GM18951 (cell line): ENCODE measurements at regions not wholly inside any gene's neighbourhood (a gene's known extent, or its start where the extent isn't known, plus 50 kb on each side); places are given as distances from the start of the nearest gene placed in this dataset.

Experiments used
- POLR2A ChIP-seq: IDR thresholded peaks from 4 replicates; pipeline ENCODE4 v1.6.1; 2011; ENCODE audit warnings: mild to moderate bottlenecking; ENCODE audit not compliant: insufficient read length, insufficient read depth; ENCODE audit errors: extremely low read depth
- in situ Hi-C: fragments of 300-500 bp; cut with MboI; formaldehyde crosslinking; loops from one replicate; pipeline ENCODE4 v1.12.0; 2022; ENCODE audit warnings: low sequenced_read_pairs, mixed read lengths, inconsistent platforms; ENCODE audit not compliant: unreplicated experiment

GRCh38 chr10:2488446-2489005 is 578.8 kb upstream of the PFKP start:
- in situ Hi-C loops, result no loop called here
- no peak for TF ChIP-seq POLR2A

DNA sequence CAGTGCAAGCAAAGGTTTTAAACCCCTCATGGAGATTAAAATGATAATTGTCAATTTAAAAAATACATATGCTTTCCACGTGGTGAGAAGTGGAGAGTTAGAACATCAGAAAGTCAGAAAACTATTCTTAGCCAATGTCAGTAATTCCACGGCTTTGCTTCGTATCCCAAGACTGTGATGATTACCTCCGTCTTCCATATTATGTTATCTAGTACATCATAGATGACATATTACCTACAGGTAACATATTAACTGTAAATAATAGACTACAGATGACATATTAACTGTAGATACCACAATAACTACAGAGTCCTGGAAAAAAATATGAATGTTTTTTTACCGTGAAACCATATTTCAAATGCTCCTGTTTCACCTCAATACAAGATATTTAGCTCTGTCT is 579.4 kb upstream of the PFKP start:
- in situ Hi-C loops, result no loop called here

GRCh38 chr10:2478656-2479055 is 588.7 kb upstream of the PFKP start:
- TF ChIP-seq POLR2A, result no peak
- in situ Hi-C loops, result no loop called here

More for the DNA sequence above, 579.4 kb upstream of the PFKP start:
- no peak for TF ChIP-seq POLR2A

DNA sequence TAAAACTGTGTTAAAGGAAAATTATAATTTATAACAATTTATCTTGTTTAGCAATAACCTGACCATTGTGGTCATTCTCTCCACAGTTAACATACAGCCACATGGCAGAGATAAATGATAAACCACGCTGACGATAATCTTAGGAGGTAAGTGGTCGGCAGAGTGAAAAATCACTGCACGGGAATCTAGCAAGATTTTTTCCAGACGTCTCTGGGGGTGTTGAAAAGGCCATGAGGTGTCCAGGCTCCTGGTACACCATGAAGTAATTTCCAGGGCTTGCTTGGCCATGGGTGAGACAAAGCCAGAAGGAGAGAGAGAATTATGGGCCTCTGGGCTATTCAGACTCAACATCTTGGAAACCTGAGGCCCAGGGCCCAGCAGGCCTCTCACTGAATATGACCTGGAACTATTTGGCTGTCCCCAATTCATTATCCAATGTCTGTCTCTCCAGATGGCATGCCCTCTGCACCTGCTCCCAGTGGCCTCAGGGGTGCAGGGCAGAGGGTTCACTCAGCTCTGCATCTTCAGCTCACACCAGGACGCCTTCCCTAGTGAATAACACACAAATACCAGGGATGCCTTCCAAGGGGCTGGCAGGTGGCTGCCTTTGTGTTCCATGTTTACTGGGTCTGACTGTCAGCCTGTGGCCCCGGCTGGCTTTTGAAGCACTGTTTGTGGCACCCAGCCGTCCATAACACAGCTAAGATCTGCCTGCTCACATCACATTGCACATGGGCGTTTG is 590.4 kb upstream of the PFKP start:
- in situ Hi-C loops, result no loop called here

DNA sequence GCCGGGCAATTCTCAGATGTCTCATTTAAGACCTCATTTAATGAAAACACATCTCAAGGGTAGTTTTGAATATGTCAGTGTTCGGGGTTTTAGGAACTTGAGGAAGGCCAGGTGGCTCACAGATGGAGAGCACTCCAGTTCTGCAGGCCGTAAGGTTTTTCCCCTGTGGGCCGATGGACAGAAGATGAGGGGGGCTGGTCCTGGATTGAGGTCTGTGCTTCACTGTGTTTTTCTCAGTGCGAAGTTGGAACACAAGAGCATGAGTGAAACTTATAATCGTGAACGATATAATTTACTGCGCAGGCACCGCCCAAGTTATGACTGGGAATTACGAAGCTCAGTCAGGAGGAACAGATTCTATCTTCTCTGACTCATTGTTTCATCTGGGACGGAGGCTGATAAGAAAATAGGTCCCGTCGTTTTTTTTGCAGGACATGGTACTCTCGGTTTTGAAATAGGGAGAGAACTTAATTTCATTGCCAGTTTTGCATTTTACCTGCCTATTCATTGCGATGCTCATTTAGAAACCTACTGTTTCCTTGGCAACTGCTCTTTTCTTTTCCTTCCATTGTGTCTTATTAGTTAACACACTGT is 591.0 kb upstream of the PFKP start:
- no peak for TF ChIP-seq POLR2A
- in situ Hi-C loops, result no loop called here

More for the DNA sequence above, 590.4 kb upstream of the PFKP start:
- no peak for TF ChIP-seq POLR2A

DNA sequence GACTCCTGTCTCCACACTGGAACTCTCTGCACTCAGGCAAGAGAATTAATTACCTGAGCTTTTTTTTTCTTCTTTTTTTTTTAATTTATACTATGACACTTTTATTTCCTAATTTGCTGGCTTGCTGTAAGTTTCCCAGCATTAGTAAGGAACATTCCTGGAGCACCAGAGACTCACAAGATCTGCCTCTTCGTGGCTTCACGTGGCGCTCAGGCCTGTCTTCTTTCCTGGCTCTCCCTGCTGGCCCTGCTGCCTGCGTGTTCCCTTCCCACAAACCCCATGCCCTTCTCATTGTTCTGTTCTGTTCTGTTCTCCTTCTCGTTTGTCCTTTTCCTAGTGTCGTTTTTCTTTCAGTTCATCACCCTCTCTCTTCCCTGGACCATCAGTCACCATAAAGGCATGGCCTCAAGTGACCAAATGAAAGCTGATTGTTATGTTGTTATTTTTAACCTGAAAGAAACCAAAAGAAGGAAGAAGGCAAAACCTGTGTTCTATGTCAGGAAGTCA is 591.6 kb upstream of the PFKP start:
- in situ Hi-C loops, result no loop called here
- no peak for TF ChIP-seq POLR2A

- in situ Hi-C loops, result no loop called here
- TF ChIP-seq POLR2A, result no peak
These were observed 595.5 kb upstream of the PFKP start for GRCh38 chr10:2471811-2472210.

GRCh38 chr10:2469802-2470201 is 597.5 kb upstream of the PFKP start:
- no peak for TF ChIP-seq POLR2A
- in situ Hi-C loops, result no loop called here

DNA sequence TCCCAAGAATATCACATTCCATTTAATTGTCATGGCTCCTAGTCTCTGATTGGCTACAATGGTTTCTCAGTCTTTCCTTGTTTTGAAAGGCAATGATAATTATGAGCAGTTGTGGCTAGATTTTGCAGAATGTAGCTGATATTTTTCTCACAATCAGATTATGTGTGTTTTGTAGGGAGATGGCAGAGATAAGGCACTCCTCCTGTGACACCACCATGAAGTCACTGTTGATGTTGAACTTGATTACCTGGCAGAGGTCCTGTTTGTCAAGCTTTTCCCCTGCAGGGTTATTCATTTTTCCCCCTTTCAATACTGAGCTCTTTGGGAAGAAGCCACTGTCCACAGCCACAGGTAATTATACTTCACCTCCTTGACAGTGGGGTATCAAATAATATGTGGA is 602.9 kb upstream of the PFKP start:
- in situ Hi-C loops, result no loop called here
- no peak for TF ChIP-seq POLR2A

DNA sequence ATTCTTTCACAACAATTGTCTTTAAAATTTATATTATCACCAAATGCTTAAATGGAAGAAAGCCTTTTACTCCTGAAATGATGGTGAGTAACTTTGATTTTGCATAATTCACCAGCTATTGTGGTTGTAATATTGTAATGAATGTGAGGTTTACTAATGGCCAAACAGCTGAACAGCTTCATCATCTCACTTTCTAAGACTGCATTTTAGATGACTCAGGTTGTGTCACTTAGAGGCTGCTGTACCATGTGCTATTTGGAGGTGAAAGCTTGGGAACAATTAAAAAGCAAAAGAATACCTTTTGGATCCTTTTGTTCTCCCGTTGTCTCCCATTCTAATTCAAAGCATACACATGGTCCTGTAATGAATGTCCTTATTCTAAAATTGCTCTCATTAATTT is 604.0 kb upstream of the PFKP start:
- TF ChIP-seq POLR2A, result no peak
- in situ Hi-C loops, result no loop called here

DNA sequence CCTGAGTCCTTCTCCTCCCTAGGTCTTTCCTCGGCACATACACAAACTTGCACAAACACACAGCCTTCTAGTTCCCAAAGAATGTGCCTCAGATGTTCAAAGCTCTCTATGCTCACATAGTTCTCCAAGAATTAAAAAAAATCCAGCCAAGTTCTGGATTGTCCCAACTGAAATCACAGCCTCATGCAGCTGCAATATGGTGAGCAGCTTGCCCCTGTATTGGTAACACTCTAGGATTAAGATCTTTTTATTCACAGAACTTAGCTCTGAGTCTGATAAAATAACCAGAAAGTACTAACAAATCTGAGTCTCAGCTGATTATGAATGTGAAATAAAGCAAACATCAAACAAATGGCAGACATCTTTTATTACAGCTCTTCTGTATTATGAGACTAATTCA is 604.8 kb upstream of the PFKP start:
- TF ChIP-seq POLR2A, result no peak
- in situ Hi-C loops, result no loop called here

DNA sequence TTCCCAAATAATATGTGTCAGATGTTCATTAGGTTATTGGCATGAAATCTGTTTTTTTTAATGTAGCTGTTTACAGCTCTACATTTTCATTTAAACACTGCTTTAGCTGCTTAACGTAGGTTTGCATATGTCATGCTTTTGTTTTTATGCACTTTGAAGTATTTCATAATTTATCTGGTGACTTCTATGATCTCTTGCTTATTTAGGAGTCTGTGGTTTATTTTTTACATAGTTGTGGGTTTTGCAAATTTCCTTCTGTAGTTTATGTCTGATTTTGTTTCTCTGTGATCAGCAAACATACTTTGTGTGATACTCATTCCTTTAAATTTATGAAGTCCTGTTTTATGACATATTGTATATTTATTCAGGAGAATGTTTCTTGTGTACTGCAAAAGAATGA is 606.5 kb upstream of the PFKP start:
- TF ChIP-seq POLR2A, result no peak
- in situ Hi-C loops, result no loop called here

DNA sequence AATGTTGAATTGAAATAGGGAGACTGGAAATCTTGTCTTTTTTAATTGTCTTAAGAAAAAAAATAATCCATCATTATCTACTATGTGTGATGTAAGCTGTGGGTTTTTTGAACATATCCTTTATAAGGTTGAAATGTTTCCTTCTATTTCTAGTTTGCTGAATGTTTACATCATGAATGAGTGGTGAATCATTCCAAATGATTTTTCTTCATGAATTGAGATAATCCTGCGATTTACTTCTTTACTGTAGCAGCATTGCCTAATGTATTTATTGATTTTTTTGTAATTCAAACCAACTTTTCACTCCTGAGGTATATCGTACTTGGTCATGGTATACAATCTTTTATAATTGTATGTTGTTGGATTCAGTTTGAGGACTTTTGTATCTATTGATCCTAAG is 607.6 kb upstream of the PFKP start:
- TF ChIP-seq POLR2A, result no peak
- in situ Hi-C loops, result no loop called here

DNA sequence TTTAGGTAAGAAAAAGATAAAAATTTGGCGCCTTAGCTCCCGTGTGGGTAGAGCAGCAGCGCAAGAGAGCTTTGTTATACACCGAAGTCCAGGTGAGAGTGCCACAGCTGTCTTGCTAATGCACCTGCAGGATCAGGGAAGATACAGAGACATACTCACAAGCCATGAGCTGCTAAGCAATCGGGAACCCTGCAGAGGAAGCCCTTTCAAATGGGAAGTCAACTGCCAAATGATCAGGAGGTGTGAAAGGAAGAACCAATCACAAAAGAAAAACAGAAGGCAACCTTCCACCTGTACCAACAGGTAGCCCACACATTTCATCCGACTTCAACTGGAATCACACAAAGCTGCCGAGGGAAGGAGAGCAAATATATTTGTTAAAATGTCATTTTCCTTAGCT is 610.5 kb upstream of the PFKP start:
- in situ Hi-C loops, result no loop called here
- TF ChIP-seq POLR2A, result no peak
